ENCODE measurements at regions not wholly inside any gene's neighbourhood (a gene's known extent, or its start where the extent isn't known, plus 50 kb on each side); places are given as distances from the start of the nearest gene placed in this dataset.

DNA sequence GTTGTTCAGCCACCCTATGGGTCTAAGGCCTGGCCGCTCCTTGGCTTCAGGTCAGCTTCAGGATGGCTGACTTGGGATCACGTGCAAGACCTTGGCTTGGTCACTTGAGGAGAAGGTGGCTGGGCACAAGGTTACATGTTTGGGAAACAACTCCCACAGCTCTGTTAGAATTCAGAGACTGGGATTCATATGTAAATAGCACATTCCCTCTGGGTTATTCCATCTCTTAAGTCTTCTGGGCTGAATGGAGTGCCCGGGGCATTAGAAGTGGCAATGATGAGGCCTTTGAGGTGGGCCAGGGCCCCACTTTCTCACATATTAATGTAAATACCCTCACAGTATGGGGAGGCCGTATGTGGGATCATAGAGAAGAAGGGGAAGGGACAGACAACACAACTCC lies 150.9 kb downstream of the EFNB2 start:
- DNase-seq (ENCODE audit: low read depth in 4 of 4, low spot score in 3 of 4), result no peak

DNA sequence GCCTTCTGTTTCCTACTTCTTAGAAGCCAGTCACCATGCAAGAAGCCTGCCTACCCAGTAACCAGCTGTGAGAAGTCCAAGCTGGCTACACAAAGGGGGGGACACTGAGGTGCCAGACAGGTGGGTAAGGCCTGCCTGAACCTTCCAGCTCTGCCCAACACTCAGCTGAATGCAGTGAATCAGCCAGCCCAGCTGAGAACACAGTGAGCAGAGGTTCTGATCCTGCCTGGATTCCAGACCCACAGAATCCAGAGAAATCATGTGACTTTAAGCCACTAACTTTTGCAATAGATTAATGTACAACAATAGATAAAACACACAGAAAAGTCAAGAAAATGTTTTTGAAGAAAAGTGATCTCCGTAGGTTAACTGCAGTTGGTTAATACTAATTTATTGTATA lies 151.7 kb downstream of the EFNB2 start:
- no peak for DNase-seq (ENCODE audit: low read depth in 4 of 4, low spot score in 3 of 4)

DNA sequence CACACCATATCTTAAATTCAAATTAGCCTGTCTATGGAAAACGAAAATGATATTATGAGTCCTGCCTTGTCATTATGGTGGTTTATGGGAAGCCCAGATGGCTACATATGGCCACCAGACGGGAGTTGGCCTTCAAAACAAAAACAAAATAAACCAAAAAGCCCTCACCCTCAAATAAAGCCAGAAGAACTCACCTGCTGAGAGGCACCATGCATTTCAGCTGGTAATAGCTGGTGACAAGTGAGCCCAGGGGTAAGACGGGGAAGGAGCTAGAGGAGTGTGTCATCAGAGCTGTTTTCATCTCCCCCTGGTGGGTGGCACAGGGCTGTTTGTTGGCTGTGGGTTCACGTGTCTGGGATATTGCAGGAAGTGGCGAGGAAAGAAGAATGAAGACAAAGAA lies 152.9 kb downstream of the EFNB2 start:
- no peak for DNase-seq (ENCODE audit: low read depth in 4 of 4, low spot score in 3 of 4)

- DNase-seq (ENCODE audit: low read depth in 4 of 4, low spot score in 3 of 4), result no peak
Observed at GRCh38 chr13:106381091-106381490, 154.4 kb downstream of the EFNB2 start.

GRCh38 chr13:106377931-106378662 lies 157.4 kb downstream of the EFNB2 start:
- no peak for DNase-seq (ENCODE audit: low read depth in 4 of 4, low spot score in 3 of 4)

GRCh38 chr13:106377341-106377740 lies 158.1 kb downstream of the EFNB2 start:
- DNase-seq (ENCODE audit: low read depth in 4 of 4, low spot score in 3 of 4), result no peak

DNA sequence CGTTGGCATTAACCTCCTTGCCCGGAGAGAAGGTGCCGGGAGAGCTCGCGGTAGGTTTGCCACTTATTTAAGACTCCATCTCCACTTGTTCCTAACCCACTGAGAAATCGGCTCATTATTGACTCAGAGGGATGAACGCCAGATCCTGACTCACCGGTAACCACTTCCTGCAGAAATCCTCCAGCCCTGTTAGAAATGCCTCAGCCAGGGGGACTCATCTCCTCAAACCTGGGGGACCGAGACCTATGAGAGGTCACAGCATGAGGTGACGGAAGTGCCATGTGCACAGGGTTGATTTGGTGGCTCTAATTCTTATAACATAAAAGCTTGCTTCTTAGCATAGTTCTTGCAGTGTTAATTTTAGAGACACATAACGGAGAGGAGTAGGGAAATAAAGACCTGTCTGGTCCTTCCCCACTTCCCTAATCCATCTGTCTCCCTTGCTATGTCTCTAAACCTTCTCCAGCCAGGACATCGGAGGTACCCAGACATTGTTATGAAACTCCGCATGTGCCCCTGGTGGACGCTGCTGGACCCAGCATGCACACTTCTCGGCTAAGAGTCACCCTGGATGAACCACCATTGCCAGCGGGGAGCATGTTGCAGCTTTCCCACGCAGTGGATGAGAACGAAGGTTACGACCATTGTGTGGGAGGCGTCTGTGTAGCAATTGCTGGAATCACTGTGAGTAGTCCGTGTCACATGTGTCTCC lies 158.9 kb downstream of the EFNB2 start:
- DNase-seq (ENCODE audit: low read depth in 4 of 4, low spot score in 3 of 4), result no peak

GRCh38 chr13:106375085-106375484 lies 160.4 kb downstream of the EFNB2 start:
- no peak for DNase-seq (ENCODE audit: low read depth in 4 of 4, low spot score in 3 of 4)

- DNase-seq (ENCODE audit: low read depth in 4 of 4, low spot score in 3 of 4), result no peak
Observed at GRCh38 chr13:106374631-106375030, 160.8 kb downstream of the EFNB2 start.

- DNase-seq (ENCODE audit: low read depth in 4 of 4, low spot score in 3 of 4), result no peak
Observed at GRCh38 chr13:106373989-106374572, 161.4 kb downstream of the EFNB2 start.

- no peak for DNase-seq (ENCODE audit: low read depth in 4 of 4, low spot score in 3 of 4)
Observed at GRCh38 chr13:106373304-106373988, 162.0 kb downstream of the EFNB2 start.

- no peak for DNase-seq (ENCODE audit: low read depth in 4 of 4, low spot score in 3 of 4)
Observed at GRCh38 chr13:106372199-106373155, 163.0 kb downstream of the EFNB2 start.

DNA sequence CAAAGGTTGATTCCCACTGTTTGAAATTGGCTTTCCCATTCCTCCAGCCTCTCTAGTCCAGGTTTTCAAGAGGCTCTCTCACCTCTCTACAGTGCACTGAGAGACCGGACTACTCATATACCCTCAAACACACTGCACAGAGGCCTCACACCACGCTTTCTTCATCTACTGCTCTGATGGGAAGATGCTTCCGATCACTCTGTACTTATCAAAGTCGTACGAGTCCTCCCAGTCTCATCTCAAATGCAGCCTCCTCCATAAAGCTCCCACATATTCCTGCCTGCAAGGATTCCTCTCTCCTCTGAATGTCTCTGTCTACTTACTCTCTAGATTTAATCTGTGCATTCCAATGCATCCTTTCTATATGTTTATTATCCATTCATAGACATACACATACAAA lies 164.4 kb downstream of the EFNB2 start:
- DNase-seq (ENCODE audit: low read depth in 4 of 4, low spot score in 3 of 4), result no peak

- DNase-seq (ENCODE audit: low read depth in 4 of 4, low spot score in 3 of 4), result no peak
Observed at GRCh38 chr13:106369858-106370257, 165.6 kb downstream of the EFNB2 start.

GRCh38 chr13:106369091-106369490 lies 166.4 kb downstream of the EFNB2 start:
- no peak for DNase-seq (ENCODE audit: low read depth in 4 of 4, low spot score in 3 of 4)

GRCh38 chr13:106367361-106367971 lies 168.0 kb downstream of the EFNB2 start:
- DNase-seq (ENCODE audit: low read depth in 4 of 4, low spot score in 3 of 4), result no peak

DNA sequence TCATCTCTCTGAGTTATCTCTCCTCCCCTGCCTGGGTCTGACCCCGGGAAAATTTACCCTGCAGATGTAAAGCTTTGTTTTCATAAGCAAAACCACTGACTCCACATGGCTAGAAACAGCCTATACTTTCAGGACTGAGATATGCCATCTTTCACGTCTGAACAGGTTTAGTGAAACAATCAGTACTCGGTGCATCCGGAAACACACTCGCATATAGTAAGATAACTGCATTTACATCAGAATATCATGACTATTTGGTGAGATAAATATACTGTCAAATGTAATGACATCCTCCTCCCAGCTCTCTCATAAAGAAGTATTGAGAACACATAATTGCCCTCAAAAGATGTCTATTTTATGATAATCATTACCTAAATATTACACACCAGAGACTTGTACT lies 172.8 kb downstream of the EFNB2 start:
- no peak for DNase-seq (ENCODE audit: low read depth in 4 of 4, low spot score in 3 of 4)

DNA sequence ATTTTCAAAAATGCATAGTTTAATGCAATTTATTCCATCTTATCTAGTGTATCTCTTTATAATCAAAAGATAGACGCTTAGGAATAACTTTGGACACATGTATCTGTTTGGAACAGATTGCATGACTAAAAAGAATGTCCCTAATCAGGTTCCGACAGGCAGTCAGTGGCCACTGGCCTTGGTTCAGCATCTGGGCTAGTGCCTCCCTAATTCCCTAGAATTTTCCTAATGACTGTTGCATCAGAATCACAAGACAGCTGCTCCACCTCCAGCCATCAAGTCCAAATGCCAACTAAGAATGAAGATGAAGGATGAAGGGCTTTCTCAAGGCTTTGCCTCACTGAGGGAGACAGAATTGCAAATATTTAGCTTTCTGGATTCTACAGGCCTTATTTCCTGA lies 173.8 kb downstream of the EFNB2 start:
- no peak for DNase-seq (ENCODE audit: low read depth in 4 of 4, low spot score in 3 of 4)

GRCh38 chr13:106357198-106357597 lies 178.3 kb downstream of the EFNB2 start:
- no peak for DNase-seq (ENCODE audit: low read depth in 4 of 4, low spot score in 3 of 4)

GRCh38 chr13:106355866-106356265 lies 179.6 kb downstream of the EFNB2 start:
- no peak for DNase-seq (ENCODE audit: low read depth in 4 of 4, low spot score in 3 of 4)
